ENCODE measurements at regions not wholly inside any gene's neighbourhood (a gene's known extent, or its start where the extent isn't known, plus 50 kb on each side); places are given as distances from the start of the nearest gene placed in this dataset.
"Not testable (repeated sequence)": the region's sequence is repeated elsewhere in the genome, so short reads cannot be mapped to it uniquely, and the experiment has no call there.

- DNase-seq: no peak
Measured at GRCh38 chr2:236376566-236377244, 112.5 kb upstream of the ASB18 start.

- no peak for DNase-seq
Measured at GRCh38 chr2:236380051-236380612, 115.9 kb upstream of the ASB18 start.

- DNase-seq: not testable (repeated sequence)
Measured at GRCh38 chr2:236381253-236381652, 117.0 kb upstream of the ASB18 start.

GRCh38 chr2:236389284-236390216 is 125.3 kb upstream of the ASB18 start:
- DNase-seq: not testable (repeated sequence)

GRCh38 chr2:236393101-236393500 is 128.9 kb upstream of the ASB18 start:
- no peak for DNase-seq

- no peak for DNase-seq
Measured at GRCh38 chr2:236393581-236393980, 129.4 kb upstream of the ASB18 start.

GRCh38 chr2:236394571-236394970 is 130.4 kb upstream of the ASB18 start:
- no peak for DNase-seq

GRCh38 chr2:236395067-236395466 is 130.9 kb upstream of the ASB18 start:
- DNase-seq: no peak

- no peak for DNase-seq
Measured at GRCh38 chr2:236396818-236397350, 132.7 kb upstream of the ASB18 start.

GRCh38 chr2:236397681-236398080 is 133.5 kb upstream of the ASB18 start:
- DNase-seq: no peak

GRCh38 chr2:236399409-236399808 is 135.2 kb upstream of the ASB18 start:
- DNase-seq: no peak

GRCh38 chr2:236400046-236400574 is 135.9 kb upstream of the ASB18 start:
- no peak for DNase-seq

GRCh38 chr2:236400594-236401360 is 136.6 kb upstream of the ASB18 start:
- DNase-seq: no peak

GRCh38 chr2:236402033-236402790 is 138.0 kb upstream of the ASB18 start:
- DNase-seq: no peak

GRCh38 chr2:236403125-236403524 is 138.9 kb upstream of the ASB18 start:
- no peak for DNase-seq

- DNase-seq: no peak
Measured at GRCh38 chr2:236403811-236404210, 139.6 kb upstream of the ASB18 start.

- no peak for DNase-seq
Measured at GRCh38 chr2:236404346-236404745, 140.1 kb upstream of the ASB18 start.

- DNase-seq: no peak
Measured at GRCh38 chr2:236405357-236405756, 141.2 kb upstream of the ASB18 start.

GRCh38 chr2:236408090-236408489 is 143.9 kb upstream of the ASB18 start:
- DNase-seq: no peak

GRCh38 chr2:236408786-236409185 is 144.6 kb upstream of the ASB18 start:
- no peak for DNase-seq

- DNase-seq: no peak
Measured at GRCh38 chr2:236415684-236416444, 151.7 kb upstream of the ASB18 start.
